IgD-negative memory B cell (primary cell): ENCODE measurements at regions not wholly inside any gene's neighbourhood (a gene's known extent, or its start where the extent isn't known, plus 50 kb on each side); places are given as distances from the start of the nearest gene placed in this dataset.
"Not testable (repeated sequence)": the region's sequence is repeated elsewhere in the genome, so short reads cannot be mapped to it uniquely, and the experiment has no call there.

Experiments
- H3K27ac Mint-ChIP-seq, 3 donors: one replicate each; pipeline ENCODE4 v1.8.0; 2020 to 2022; ENCODE audit warnings: mild to moderate bottlenecking in 3 of 3, mixed read lengths in 3 of 3, moderate library complexity in 1 of 3
- H3K27me3 Mint-ChIP-seq: one replicate; pipeline ENCODE4 v1.8.0; 2021; ENCODE audit warnings: mixed read lengths
- H3K36me3 Mint-ChIP-seq: one replicate; pipeline ENCODE4 v1.8.0; 2020; ENCODE audit warnings: mild to moderate bottlenecking, mixed read lengths
- H3K4me1 Mint-ChIP-seq, 3 donors: one replicate each; pipeline ENCODE4 v1.8.0; 2020 to 2022; ENCODE audit warnings: mixed read lengths in 3 of 3, mild to moderate bottlenecking in 1 of 3
- H3K4me3 Mint-ChIP-seq, 4 donors: one replicate each; pipeline ENCODE4 v1.8.0; 2020 to 2022; ENCODE audit warnings: mild to moderate bottlenecking in 4 of 4, mixed read lengths in 4 of 4, moderate library complexity in 3 of 4
- H3K9me3 Mint-ChIP-seq, 3 donors: one replicate each; pipeline ENCODE4 v1.8.0; 2020 to 2021; ENCODE audit warnings: mixed read lengths in 3 of 3, mild to moderate bottlenecking in 1 of 3

DNA sequence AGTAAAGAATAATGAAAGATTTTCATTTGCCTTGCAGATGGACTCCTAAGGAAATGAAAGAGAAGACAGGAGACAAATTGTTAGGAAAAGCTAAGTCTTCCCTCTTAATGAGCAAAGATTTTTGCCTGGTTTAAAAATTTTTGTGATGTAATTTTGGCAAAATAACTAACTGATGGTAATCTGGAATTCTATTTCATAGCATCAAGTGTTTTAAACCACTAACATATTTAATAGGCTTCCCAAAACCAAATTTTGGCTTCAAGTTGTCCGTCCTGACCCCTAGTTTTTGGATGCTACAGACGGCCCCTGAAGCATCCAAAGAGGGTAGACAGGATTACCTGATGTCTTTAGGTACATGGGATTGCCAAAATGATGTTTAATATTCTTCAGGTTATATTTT, 124.3 kb downstream of the TPBG start:
- Mint-ChIP-seq H3K36me3 (no peaks in the 10 kb centered on the region), H3K4me1 (no peaks in the 10 kb centered on the region), H3K27me3 (no peaks in the 10 kb centered on the region), H3K27ac (no peak overlapping the region), H3K4me3 (no peak overlapping the region), H3K9me3 (peaks cover 0 to 15% (median 2%) of the 10 kb centered on the region in 3 donors)

DNA sequence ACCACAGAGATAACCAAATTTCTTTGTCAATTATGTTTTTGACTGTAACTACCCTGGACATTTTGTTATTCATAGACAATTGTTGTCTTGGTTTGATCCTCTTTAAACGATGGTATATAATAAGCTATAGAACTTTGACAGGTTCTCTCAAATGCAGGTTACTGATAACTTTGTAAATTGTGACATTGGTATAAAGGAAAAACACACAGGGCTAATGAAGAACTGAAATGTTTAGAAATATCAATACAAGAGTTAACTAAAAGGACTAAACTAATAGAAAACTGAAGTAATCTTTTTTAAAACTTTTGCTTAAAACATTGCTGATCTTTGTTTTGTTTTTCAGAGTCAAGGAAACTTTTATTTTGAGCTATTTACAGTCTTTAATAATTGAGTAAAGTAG, 124.8 kb downstream of the TPBG start:
- Mint-ChIP-seq H3K9me3 (peaks cover 0 to 15% (median 2%) of the 10 kb centered on the region in 3 donors), H3K4me1 (no peaks in the 10 kb centered on the region), H3K4me3 (no peak overlapping the region), H3K27me3 (no peaks in the 10 kb centered on the region), H3K27ac (no peak overlapping the region), H3K36me3 (no peaks in the 10 kb centered on the region)

DNA sequence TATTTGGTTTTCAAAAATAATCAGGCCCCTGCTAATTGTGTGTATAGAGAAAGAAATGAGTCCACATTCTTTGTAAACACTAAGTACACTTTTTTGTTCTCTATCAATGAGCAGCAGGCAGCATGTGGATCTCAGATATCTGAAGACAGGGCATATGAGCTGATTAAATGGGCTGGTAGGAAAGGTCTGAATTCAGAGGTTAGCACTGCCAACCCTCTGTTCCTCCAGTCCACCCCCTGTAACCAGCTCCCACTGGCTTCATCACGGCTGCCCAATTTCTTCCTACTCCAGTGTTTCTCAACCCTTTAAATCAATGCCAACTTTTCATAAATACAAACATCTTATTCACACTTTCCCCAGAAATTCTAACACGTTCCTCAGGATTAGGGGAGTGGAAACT, 128.5 kb downstream of the TPBG start:
- H3K9me3 Mint-ChIP-seq, result peaks cover 0 to 4% (median 0%) of the 10 kb centered on the region in 3 donors
- H3K4me1 Mint-ChIP-seq, result no peaks in the 10 kb centered on the region
- no peaks in the 10 kb centered on the region for H3K27me3 Mint-ChIP-seq
- peak overlapping the region in 1 of 4 donors; percentile 0 for H3K4me3 Mint-ChIP-seq
- no peak overlapping the region for H3K27ac Mint-ChIP-seq
- no peaks in the 10 kb centered on the region for H3K36me3 Mint-ChIP-seq

DNA sequence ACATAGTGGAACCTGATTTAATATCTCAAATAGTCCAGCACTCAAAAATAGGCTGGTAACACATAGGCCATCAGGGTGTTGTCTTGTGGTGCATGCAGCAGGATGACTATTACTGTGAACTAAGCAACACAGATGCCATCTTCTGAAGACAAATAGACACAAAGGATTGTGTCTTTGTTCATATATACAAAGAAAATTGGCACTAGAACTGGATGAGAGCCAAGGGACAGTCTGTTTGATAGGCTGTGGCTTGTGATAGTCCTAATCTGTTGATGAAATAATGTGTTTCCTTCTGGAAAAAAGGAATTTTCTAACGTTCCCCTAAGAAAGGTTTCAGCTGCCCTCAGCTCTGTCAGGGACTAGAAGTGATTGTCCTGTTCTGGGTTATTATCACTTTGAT, 129.8 kb downstream of the TPBG start:
- Mint-ChIP-seq H3K27ac (no peak overlapping the region), H3K4me3 (no peak overlapping the region), H3K9me3 (peaks cover 0 to under 1% (median 0%) of the 10 kb centered on the region in 3 donors), H3K4me1 (no peaks in the 10 kb centered on the region), H3K27me3 (no peaks in the 10 kb centered on the region), H3K36me3 (peaks cover 2% of the 10 kb centered on the region)

DNA sequence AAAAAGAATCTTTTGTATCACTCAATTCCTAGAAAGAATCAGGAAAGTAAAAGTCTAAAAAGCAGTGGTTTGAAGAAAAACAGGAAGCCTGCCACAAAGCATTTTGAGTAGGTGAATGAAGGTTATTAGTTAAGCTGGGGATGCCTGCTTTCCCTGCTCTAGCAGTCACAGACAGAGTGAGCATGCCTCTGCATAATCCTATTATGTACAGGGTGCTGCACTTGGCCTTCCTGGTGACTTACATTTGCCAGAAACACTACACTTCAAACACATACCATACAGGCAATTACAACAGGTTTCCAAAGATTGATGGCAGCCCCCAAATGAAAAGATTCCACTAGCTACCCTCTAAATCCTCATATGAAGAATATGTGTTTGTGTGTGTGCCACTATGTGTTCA, 130.8 kb downstream of the TPBG start:
- Mint-ChIP-seq H3K27me3 (no peaks in the 10 kb centered on the region), H3K4me3 (no peak overlapping the region), H3K27ac (no peak overlapping the region), H3K4me1 (no peaks in the 10 kb centered on the region), H3K9me3 (no peaks in the 10 kb centered on the region), H3K36me3 (peaks cover 2% of the 10 kb centered on the region)

DNA sequence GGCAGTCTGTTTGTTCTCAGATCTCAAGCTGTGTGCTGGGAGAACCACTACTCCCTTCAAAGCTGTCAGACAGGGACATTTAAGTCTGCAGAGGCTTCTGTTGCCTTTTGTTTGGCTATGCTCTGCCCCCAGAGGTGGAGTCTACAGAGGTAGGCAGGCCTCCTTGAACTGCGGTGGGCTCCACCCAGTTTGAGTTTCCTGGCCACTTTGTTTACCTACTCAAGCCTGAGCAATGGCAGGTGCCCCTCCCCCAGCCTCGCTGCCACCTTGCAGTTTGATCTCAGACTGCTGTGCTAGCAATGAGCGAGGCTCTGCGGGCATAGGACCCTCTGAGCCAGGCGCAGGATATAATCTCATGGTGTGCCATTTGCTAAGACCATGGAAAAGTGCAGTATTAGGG, 138.3 kb downstream of the TPBG start:
- H3K4me3 Mint-ChIP-seq, H3K27ac Mint-ChIP-seq, H3K4me1 Mint-ChIP-seq, H3K27me3 Mint-ChIP-seq, H3K9me3 Mint-ChIP-seq, H3K36me3 Mint-ChIP-seq: not testable (repeated sequence)

DNA sequence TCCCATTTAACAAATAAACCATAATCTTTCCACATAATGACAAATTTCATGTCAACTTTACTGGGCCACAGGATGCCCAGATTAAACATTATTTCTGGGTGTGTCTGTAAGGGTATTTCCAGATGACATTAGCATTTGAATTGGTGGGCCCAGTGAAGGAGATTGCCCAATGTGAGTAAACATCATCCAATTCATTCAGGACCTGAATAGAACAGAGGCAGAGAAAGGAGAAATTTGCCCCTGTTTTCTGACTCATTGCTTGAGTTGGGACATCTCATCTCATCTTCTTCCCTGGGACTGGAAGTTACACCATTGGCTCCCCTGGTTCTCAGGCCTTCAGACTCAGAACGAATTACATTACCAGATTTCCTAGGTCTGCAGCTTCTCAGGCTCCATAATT, 142.9 kb downstream of the TPBG start:
- H3K27me3 Mint-ChIP-seq, result no peaks in the 10 kb centered on the region
- no peak overlapping the region for H3K4me3 Mint-ChIP-seq
- no peaks in the 10 kb centered on the region for H3K36me3 Mint-ChIP-seq
- no peak overlapping the region for H3K27ac Mint-ChIP-seq
- H3K9me3 Mint-ChIP-seq, result peaks cover 3 to 8% (median 8%) of the 10 kb centered on the region in 3 donors
- H3K4me1 Mint-ChIP-seq, result peaks cover 0 to 2% (median 0%) of the 10 kb centered on the region in 3 donors

DNA sequence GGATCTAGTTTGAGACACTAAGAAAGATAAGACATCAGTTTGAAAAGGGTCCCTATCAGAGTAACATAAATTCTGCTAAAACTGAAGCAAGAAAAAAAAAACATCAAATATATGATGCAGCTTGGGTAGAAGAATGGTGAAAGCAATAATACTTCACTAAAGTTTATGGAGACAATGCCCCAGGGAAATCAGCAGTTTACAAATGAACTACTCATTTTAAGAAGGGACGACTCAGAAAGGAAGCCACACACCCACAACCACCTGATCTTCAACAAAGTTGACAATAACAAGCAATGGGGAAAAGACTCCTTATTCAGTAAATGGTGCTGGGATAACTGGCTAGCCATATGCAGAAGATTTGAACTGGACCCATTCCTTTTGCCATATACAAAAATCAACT, 143.5 kb downstream of the TPBG start:
- Mint-ChIP-seq H3K9me3 (peaks cover 3 to 8% (median 8%) of the 10 kb centered on the region in 3 donors), H3K4me3 (no peak overlapping the region), H3K4me1 (peaks cover 0 to 2% (median 0%) of the 10 kb centered on the region in 3 donors), H3K27ac (no peak overlapping the region), H3K36me3 (no peaks in the 10 kb centered on the region), H3K27me3 (no peaks in the 10 kb centered on the region)

DNA sequence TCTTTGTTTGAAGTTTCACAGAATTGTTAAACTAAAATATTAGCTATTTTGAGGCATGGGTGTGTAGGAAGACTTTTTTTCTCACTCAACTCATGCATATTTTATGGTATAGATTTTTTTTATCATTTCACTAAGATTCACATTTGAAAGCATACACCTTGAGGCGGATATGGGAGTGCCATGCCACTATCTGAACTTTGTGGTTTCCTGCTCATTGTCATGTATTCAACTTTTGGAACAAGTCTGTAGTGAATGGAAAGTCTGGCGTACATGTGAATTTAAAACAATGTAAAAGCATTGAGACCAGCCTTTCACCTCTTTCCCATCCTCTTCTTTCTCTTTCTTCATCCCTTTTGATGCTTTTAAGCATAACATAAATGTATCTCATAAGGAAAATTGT, 147.9 kb downstream of the TPBG start:
- Mint-ChIP-seq H3K4me3 (no peak overlapping the region), H3K27ac (no peak overlapping the region), H3K36me3 (peaks cover 2% of the 10 kb centered on the region), H3K9me3 (peaks cover 5 to 18% (median 10%) of the 10 kb centered on the region in 3 donors), H3K4me1 (peaks cover 0 to 2% (median 0%) of the 10 kb centered on the region in 3 donors), H3K27me3 (peaks cover 3% of the 10 kb centered on the region)

DNA sequence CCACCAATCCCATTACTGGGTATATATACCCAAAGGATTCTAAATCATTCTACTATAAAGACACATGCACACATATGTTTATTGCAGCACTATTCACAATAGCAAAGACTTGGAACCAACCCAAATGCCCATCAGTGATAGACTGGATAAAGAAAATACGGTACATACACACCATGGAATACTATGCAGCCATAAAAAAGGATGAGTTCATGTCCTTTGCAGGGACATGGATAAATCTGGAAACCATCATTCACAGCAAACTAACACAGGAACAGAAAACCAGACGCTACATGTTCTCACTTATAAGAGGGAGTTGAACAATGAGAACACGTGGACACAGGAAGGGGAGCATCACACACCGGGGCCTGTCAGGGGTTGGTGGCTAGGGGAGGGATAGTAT, 154.3 kb downstream of the TPBG start:
- not testable (repeated sequence) for H3K4me3 Mint-ChIP-seq, H3K36me3 Mint-ChIP-seq, H3K27me3 Mint-ChIP-seq, H3K4me1 Mint-ChIP-seq, H3K27ac Mint-ChIP-seq
- peaks cover 8 to 17% (median 11%) of the 10 kb centered on the region in 3 donors for H3K9me3 Mint-ChIP-seq

DNA sequence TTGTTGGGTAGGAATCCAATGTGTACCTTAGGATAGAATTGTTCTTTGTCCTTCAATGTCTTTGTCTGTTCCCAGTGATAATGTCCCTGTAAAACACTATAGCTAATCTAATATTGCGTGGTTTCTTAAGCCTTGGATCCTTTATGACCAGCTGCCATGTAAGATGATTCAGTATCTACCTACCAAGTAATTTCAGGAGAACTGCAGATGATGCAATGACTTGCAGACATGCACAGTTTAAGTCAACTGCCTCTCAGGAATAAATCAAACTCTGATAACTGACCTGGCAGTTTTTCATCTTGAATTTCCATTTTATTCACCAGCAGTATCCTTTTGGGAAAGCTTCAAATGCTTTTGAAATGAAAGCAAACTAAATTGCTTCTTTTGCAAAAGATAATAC, 157.8 kb downstream of the TPBG start:
- H3K36me3 Mint-ChIP-seq, result no peaks in the 10 kb centered on the region
- no peaks in the 10 kb centered on the region for H3K27me3 Mint-ChIP-seq
- no peak overlapping the region for H3K4me3 Mint-ChIP-seq
- H3K27ac Mint-ChIP-seq, result no peak overlapping the region
- H3K9me3 Mint-ChIP-seq, result peaks cover 5 to 8% (median 8%) of the 10 kb centered on the region in 3 donors
- H3K4me1 Mint-ChIP-seq, result no peaks in the 10 kb centered on the region

DNA sequence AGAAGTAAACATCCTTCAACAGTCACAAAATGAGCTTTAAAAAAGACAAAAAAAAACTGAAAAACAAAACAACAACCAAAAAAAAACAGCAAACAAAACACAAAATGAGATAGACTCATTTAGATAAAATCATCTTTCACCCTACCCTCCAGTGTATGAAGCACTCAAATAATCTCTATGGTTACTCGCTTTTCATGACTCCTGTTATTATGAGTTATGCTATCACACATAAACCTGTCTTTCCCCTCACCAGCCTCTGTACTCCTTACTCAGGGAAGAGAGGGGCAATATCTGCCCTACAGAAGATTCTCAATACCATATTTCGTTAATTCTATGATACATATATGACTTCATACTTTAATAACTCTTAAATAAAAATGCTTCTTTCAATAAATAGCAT, 158.2 kb downstream of the TPBG start:
- H3K36me3 Mint-ChIP-seq, result no peaks in the 10 kb centered on the region

DNA sequence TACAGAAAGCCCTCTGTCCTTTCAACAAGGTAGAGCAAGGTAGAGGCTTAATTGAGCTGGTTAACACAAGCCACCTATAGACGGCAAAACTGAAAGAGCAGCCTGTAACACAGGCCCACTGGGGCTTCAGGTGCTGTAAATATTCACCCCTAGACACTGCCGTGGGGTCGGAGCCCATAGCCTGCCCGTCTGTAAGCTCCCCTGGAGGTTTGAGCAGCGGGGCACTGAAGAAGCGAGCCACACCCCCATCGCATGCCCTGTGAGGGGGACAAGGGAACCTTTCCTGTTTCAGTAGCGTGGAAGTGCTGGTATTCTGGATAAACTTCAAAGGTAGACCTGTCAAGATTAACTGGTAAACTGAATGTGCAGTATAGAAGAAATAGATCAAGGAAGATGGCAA, 160.4 kb downstream of the TPBG start:
- Mint-ChIP-seq H3K27me3 (no peaks in the 10 kb centered on the region), H3K4me1 (no peaks in the 10 kb centered on the region), H3K36me3 (no peaks in the 10 kb centered on the region), H3K4me3 (no peak overlapping the region), H3K9me3 (peaks cover 1 to 5% (median 2%) of the 10 kb centered on the region in 3 donors), H3K27ac (no peak overlapping the region)

More for the DNA sequence above, 158.2 kb downstream of the TPBG start:
- Mint-ChIP-seq H3K9me3 (peaks cover 5 to 8% (median 5%) of the 10 kb centered on the region in 3 donors), H3K4me3 (no peak overlapping the region), H3K27me3 (no peaks in the 10 kb centered on the region), H3K27ac (no peak overlapping the region), H3K4me1 (no peaks in the 10 kb centered on the region)

DNA sequence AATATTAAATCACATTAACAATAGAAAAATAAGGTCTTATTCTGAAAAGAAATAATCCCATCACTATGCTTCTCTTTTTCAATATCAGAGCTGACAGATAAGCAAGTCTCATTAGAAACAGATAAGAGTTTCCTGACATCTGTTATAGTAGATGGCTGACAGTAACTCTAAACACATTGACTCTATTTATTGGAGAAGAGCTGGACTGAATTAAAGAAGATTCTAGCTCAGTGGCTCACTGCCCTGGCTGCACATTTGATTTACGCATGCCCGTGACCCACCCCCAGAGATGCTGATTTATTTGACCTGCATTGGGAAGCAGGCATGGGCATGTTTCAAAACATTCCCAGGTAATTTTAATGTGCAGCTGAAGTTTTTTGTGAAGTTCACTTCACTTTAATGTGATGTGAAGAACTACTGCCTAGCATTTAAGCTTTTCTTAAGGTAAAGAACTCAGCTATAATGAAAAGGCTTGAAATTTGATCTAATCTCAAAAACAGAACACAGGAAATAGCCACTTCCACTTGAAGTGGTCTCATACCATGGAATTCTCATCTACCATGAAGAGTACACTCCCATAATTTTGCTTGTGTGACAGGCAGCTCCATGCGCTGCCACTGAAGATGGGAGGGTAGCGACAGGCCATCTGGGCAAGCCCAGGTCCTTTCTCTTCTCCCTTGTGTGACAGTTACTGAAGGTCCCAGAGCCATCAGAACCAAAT, 162.3 kb downstream of the TPBG start:
- Mint-ChIP-seq H3K36me3 (no peaks in the 10 kb centered on the region), H3K4me1 (no peaks in the 10 kb centered on the region), H3K4me3 (no peak overlapping the region), H3K9me3 (peaks cover 0 to 6% (median 6%) of the 10 kb centered on the region in 3 donors), H3K27me3 (no peaks in the 10 kb centered on the region), H3K27ac (no peak overlapping the region)

DNA sequence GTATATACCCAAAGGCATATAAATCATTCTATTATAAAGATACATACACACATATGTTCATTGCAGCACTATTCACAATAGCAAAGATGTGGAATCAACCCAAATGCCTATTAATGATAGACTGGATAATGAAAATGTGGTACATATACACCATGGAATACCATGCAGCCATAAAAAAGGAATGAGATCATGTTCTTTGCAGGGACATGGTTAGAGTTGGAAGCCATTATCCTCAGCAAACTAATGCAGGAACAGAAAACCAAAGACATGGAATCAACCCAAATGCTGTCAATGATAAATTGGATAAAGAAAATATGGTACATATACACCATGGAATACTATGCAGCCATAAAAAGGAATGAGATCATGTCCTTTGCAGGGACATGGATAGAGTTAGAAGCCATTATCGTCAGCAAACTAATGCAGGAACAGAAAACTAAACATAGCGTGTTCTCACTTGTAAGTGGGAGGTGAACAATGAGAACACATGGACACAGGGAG, 166.4 kb downstream of the TPBG start:
- not testable (repeated sequence) for H3K36me3 Mint-ChIP-seq, H3K9me3 Mint-ChIP-seq, H3K27me3 Mint-ChIP-seq, H3K4me3 Mint-ChIP-seq, H3K4me1 Mint-ChIP-seq, H3K27ac Mint-ChIP-seq

DNA sequence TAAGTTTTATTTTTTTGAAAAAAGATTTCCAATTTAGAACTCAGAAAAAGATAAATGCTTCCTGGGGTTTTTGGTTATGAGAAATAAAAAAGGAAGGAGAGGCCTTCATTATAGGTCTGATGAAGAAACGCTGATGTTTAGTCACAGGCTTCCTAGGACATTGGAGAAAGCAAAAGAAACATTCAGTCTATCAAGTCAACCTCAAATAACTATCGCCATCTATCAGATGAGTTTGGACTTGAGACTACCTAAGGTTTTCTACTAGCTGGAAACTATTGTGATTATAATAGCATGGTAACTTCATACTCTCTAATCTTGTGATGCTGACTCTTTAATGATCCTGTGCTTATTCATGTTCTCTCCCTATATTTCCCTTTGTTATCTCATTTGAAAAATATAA, 171.3 kb downstream of the TPBG start:
- H3K27me3 Mint-ChIP-seq, result no peaks in the 10 kb centered on the region

More for the DNA sequence above, 171.3 kb downstream of the TPBG start:
- H3K27ac Mint-ChIP-seq, result no peak overlapping the region
- no peaks in the 10 kb centered on the region for H3K4me1 Mint-ChIP-seq
- H3K36me3 Mint-ChIP-seq, result no peaks in the 10 kb centered on the region
- H3K4me3 Mint-ChIP-seq, result no peak overlapping the region
- H3K9me3 Mint-ChIP-seq, result peaks cover 2 to 6% (median 4%) of the 10 kb centered on the region in 3 donors
